SW480 (cell line): ENCODE measurements at regions not wholly inside any gene's neighbourhood (a gene's known extent, or its start where the extent isn't known, plus 50 kb on each side); places are given as distances from the start of the nearest gene placed in this dataset.
"Not testable (repeated sequence)": the region's sequence is repeated elsewhere in the genome, so short reads cannot be mapped to it uniquely, and the experiment has no call there.

Experiments used
- DNase-seq: peaks from one replicate; pipeline ENCODE4 v3.0.0-alpha.2; 2016; ENCODE audit warnings: low spot score

- DNase-seq = no peak
These were observed 189.9 kb downstream of the WNT5A start for GRCh38 chr3:55297245-55297644.

GRCh38 chr3:55296791-55297190 lies 190.3 kb downstream of the WNT5A start:
- DNase-seq = no peak

GRCh38 chr3:55296030-55296429 lies 191.1 kb downstream of the WNT5A start:
- DNase-seq = no peak

- no peak for DNase-seq
These were observed 192.5 kb downstream of the WNT5A start for GRCh38 chr3:55294557-55294956.

- no peak for DNase-seq
These were observed 194.7 kb downstream of the WNT5A start for GRCh38 chr3:55292360-55292759.

DNA sequence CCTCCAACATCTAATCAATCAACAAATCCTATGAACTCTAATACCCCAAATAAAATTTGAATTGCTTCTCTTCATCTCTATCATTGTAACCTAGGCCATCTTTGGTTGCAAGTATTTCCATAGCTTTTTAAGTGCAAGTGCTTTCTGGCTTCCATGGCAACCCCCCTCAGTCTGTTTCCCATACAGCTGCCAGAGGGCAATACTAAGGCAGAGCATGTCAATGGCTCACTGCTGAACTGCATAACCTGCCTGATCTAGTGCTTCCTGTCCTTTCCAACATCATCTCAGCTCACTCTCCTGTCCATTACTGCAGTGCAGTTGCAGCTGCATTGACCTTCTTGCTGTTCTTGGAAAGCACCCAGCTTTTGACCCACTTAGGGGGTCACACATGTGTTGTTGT lies 198.4 kb downstream of the WNT5A start:
- DNase-seq = no peak

- DNase-seq = no peak
These were observed 200.4 kb downstream of the WNT5A start for GRCh38 chr3:55286693-55287092.

DNA sequence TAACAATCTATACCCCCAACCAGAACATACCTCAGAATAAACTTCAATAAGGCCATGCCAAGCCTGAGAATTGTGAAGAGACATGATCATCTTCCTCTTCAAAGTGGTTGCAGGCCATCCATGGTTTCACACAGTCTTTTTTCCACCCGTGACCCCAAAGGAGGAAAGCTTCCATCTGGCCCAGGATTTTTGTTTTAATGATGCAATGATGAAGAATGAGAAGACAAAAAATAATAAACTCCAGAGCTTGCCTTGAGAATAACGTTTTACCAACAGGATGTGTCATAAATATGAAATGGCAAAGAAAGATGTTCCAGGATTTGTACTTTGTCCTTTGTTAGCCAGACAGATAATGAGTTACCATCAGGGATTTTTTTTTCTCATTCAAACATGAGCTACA lies 201.9 kb downstream of the WNT5A start:
- no peak for DNase-seq

GRCh38 chr3:55283441-55283925 lies 203.6 kb downstream of the WNT5A start:
- DNase-seq = no peak

GRCh38 chr3:55282994-55283393 lies 204.1 kb downstream of the WNT5A start:
- DNase-seq = no peak

DNA sequence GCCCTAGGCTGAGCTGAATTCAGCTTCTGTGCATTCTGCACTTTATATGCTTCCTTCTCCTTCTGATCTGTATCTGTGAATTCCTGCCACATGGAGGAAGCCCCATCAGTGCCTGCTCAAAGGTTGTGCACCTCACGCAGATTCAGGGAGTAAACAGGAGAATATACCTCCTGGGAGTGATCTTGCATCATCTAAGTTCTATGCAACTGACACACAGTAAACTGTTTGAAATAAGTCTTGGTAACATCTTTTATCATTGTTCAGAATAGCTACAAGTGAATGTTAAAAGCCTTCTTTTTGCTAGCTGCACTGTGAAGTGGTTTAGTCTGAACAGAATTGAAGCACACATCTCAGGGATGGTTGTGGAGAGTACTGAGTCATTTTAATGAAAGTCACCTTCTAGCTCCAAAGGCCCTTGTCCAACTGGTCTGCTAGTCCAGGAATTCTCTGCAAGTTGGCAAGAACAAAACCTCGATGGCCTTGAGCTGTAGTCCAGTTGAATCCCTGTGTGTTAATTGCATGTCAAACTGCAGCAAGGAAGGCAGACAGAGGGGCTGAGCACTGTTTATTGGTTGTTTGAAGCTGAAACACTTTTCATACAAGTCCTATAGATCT lies 215.0 kb downstream of the WNT5A start:
- DNase-seq = no peak

GRCh38 chr3:55271549-55271948 lies 215.6 kb downstream of the WNT5A start:
- DNase-seq = no peak

- no peak for DNase-seq
These were observed 216.1 kb downstream of the WNT5A start for GRCh38 chr3:55270976-55271375.

DNA sequence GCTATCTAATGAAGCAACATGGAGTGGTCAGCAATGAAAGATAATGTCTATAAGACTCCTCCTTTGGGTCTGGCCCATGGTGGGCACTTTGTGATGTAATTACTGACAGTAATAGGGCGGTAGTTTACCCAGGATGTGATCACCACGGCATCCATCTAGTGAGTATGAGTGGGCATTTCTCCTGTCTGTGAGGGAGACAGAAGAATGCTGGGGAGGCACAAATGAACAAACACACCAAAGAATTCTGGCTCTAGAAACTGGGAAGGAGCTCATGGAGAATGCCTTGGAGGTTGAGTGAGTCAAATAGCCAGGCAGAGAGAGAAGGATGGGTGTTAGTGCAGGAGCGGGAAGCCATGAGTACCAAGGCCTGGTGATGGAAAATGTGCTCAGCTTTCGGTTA lies 217.5 kb downstream of the WNT5A start:
- DNase-seq = no peak

DNA sequence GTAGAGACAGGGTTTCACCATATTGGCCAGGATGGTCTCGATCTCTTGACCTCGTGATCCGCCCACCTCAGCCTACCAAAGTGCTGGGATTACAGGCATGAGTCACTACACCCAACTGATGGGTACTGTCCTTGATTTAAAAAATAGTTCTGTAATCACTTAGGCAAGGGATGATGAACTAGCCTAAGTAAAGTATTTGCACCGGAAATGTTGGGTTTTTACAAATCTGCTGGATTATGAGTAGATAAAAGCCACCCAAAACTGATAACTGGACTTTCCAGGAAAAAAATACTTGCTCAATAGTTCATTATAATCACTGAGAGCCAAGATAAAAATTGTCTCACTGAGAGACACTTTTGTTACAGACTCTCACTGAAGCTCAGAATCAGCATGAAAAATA lies 218.0 kb downstream of the WNT5A start:
- no peak for DNase-seq

DNA sequence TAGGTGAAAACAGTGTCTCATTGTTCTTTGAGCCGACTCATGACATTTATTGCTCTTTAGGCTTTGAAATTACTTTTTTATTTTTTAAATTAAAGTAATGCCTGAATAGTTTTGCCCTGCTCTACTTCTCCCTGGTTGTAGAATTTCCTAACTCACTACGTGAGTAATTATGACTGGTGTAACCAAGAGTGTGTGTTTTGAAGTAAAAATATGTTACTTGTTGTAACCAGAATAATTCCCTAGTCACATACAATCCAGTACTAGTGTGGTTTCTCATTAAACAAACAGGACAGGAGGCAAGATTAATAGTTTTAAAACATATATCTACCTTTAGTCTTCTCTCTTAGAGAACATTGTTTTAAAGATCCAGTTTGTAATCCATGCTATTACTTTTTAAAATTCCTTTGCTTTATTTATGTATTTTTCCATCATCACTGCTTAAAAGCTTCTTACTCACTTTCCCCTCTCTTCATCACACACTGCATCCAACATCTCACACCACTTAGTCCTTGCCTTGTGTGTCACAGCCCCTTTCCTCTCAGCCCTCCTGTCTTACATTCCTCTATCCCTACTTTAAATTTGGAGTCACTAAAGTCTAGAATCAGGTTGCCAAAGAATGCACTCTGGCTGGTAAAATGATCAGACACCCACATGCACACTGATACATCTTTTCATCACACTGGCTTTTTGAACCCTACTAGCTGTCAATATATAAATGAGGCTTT lies 219.7 kb downstream of the WNT5A start:
- DNase-seq = no peak

DNA sequence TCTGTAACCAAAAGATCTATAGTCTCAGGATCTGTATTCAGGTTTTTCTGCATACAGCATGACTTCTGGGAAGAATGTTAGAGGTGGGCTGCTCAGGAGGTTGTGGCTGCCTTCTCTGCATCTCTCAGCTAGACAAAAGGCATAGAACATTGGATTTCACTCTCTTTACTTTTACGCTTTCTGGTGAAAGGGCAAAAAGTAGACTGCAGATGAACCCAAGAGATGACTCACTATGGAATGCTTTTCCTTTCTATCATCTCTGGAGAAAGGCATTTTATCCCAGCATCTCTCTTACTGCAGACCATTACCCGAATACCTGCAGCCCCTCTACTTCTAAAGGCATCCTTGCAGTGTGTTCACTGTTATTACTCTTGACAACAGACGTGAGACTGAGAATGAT lies 222.2 kb downstream of the WNT5A start:
- no peak for DNase-seq

GRCh38 chr3:55252921-55253320 lies 234.2 kb downstream of the WNT5A start:
- DNase-seq = no peak

DNA sequence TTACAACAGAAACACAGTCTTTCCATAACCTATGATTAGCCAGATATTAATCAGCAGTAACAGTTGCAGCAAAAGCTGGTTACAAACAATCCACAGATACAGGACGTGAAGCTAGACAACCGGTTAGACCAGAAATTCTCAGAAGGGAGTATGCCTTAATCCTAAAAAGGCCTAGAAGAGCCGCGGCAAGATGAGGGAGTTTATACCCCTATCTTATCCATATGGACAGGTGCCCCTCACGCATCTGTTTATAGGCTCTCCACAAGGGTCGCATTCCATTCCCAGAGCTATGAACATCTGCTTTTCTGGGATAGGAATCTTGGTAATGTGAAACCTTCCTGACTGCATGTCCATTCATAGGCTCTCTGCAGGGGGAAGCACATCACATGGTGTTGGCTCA lies 237.9 kb downstream of the WNT5A start:
- not testable (repeated sequence) for DNase-seq

DNA sequence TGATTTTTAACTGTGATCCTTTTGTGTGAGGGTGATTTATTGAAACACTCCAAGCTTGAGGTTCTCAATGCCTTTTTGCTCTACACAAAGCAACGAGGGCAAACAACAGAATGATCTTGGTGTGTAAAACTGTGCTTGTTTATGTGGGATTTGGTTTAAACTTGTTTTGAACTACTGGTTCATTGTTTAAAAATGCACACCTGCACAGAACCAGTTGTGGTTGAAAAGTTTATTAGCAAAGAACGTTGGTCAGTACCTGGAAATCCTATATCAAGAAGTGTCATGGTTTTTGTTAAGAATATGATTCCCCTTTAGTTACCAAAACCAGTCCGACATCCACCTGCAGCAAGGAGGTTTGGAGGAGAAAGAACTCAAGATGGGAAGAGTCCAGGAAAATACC lies 239.4 kb downstream of the WNT5A start:
- no peak for DNase-seq

DNA sequence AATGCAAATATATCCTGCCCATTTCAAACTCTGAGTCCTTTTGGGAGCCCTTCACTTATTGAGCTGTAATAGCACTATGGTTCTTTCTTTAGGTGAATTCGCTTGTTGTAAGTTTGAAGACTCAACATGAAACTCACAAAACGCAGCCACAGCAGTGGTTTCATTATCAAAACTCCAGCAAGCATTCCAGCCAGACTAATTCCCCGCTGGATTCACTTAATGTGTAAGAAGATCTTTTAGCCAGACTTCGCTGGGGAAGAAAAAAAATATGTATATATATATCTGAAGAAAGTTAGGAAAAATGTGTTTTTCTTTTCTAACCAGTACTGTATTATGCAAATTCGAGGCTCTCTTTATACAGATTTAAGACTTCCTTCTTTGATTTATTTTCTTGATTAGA lies 241.1 kb downstream of the WNT5A start:
- no peak for DNase-seq

DNA sequence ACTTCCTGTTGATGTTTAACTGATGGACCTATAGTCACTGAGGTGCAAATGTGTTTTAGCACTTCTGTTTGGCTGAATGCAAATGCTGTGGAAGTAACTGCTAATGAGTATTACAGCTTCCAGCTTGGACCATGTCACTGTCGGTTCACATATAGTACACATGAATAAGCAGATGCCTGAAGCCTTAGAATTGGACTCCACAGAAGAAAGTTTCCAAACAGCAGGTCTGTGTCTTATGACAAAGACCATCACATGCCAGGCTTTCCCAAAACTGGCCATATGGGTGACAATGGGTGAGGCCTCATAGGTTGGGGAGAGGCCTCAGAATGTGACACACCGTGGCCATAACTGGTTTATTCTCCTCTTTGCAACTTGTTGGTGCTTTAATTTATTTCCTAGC lies 241.8 kb downstream of the WNT5A start:
- DNase-seq = no peak

DNA sequence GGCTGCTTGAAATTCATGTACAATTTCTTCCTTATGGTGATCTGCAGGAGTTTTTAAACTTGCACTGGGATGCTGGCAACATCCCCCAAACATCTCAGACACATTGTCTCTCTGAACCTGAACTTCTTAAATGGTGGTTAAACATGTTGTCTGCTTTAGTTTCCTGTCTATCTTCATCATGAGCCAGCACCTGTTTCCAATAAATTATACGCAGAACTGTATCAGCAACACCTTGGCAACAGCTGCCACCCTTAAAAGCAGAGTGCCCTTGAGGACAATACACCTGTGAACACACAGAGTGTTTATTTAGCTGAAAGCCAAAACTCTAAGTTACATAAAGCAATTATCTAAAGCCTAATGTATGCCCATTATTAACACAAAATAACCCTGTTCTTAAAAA lies 242.9 kb downstream of the WNT5A start:
- DNase-seq = no peak

DNA sequence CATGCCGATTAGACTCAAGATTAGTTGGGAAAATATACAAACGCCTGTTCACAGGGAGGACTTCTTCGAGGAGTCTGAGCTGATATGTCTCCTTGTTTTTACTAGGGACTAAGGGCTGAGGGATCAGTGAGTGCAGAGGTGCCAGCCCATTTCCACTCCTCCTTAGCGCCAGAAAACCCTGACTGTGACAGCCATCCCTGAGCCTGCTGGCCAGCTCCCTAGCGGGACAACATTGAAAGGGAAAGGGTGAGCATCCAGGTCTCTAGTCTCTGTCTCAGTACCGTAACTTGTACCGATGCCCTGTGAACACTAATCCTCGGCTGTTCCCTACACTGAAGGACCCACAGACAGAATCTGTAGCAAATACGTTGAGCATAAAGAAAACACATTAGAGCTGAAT lies 243.4 kb downstream of the WNT5A start:
- no peak for DNase-seq
